ENCODE measurements at regions not wholly inside any gene's neighbourhood (a gene's known extent, or its start where the extent isn't known, plus 50 kb on each side); places are given as distances from the start of the nearest gene placed in this dataset.

GRCh38 chr15:53218666-53219580 lies 428.8 kb upstream of the ONECUT1 start:
- no peak for TF ChIP-seq CTCF (IDR thresholded peaks at IDR 0.05; ENCODE audit: extremely low read depth, missing control alignments)
- DNase-seq (ENCODE audit: low spot score) = no peak

- DNase-seq (ENCODE audit: low spot score) = no peak
- TF ChIP-seq CTCF (IDR thresholded peaks at IDR 0.05; ENCODE audit: extremely low read depth, missing control alignments) = no peak
Measured at GRCh38 chr15:53216036-53216435, 425.9 kb upstream of the ONECUT1 start.

- no peak for DNase-seq (ENCODE audit: low spot score)
- TF ChIP-seq CTCF (IDR thresholded peaks at IDR 0.05; ENCODE audit: extremely low read depth, missing control alignments) = no peak
Measured at GRCh38 chr15:53213336-53213735, 423.2 kb upstream of the ONECUT1 start.

- TF ChIP-seq CTCF (IDR thresholded peaks at IDR 0.05; ENCODE audit: extremely low read depth, missing control alignments) = no peak
- DNase-seq (ENCODE audit: low spot score) = no peak
Measured at GRCh38 chr15:53212785-53213184, 422.6 kb upstream of the ONECUT1 start.

GRCh38 chr15:53210653-53211052 lies 420.5 kb upstream of the ONECUT1 start:
- no peak for DNase-seq (ENCODE audit: low spot score)
- no peak for TF ChIP-seq CTCF (IDR thresholded peaks at IDR 0.05; ENCODE audit: extremely low read depth, missing control alignments)

- no peak for TF ChIP-seq CTCF (IDR thresholded peaks at IDR 0.05; ENCODE audit: extremely low read depth, missing control alignments)
- no peak for DNase-seq (ENCODE audit: low spot score)
Measured at GRCh38 chr15:53209396-53210042, 419.4 kb upstream of the ONECUT1 start.

- TF ChIP-seq CTCF (IDR thresholded peaks at IDR 0.05; ENCODE audit: extremely low read depth, missing control alignments) = no peak
- DNase-seq (ENCODE audit: low spot score) = no peak
Measured at GRCh38 chr15:53208751-53209150, 418.6 kb upstream of the ONECUT1 start.
